ENCODE measurements at regions not wholly inside any gene's neighbourhood (a gene's known extent, or its start where the extent isn't known, plus 50 kb on each side); places are given as distances from the start of the nearest gene placed in this dataset.

DNA sequence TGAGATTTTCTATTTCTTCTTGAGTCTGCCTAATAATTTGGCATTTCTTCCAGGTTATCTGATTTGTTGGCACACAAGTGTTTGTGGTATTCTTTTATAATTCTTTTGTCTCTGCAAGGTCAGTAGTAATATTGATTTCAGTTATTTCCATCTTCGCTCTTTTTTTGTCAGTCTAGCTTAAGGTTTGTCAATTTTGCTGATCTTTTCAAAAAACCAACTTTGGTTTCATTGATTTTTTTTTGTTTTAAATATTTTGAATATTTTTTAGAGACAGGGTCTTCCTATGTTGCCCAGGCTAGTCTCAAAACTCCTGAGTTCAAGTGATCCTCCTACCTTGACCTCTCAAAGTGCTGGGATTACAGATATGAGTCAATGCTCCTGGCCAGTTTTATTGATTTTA is 162.8 kb downstream of the BARX1 start:
- TF ChIP-seq, protein P1, sequence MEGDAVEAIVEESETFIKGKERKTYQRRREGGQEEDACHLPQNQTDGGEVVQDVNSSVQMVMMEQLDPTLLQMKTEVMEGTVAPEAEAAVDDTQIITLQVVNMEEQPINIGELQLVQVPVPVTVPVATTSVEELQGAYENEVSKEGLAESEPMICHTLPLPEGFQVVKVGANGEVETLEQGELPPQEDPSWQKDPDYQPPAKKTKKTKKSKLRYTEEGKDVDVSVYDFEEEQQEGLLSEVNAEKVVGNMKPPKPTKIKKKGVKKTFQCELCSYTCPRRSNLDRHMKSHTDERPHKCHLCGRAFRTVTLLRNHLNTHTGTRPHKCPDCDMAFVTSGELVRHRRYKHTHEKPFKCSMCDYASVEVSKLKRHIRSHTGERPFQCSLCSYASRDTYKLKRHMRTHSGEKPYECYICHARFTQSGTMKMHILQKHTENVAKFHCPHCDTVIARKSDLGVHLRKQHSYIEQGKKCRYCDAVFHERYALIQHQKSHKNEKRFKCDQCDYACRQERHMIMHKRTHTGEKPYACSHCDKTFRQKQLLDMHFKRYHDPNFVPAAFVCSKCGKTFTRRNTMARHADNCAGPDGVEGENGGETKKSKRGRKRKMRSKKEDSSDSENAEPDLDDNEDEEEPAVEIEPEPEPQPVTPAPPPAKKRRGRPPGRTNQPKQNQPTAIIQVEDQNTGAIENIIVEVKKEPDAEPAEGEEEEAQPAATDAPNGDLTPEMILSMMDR (IDR thresholded peaks at IDR 0.05): no peak
- TF ChIP-seq EP300 (IDR thresholded peaks at IDR 0.05): no peak
